ENCODE measurements at regions not wholly inside any gene's neighbourhood (a gene's known extent, or its start where the extent isn't known, plus 50 kb on each side); places are given as distances from the start of the nearest gene placed in this dataset.

- DNase-seq (ENCODE audit: low spot score) (no peak), ATAC-seq (ENCODE audit: low FRiP score) (no peak)
- no peak for TF ChIP-seq CTCF (IDR thresholded peaks at IDR 0.05)
Measured at GRCh38 chr6:164210323-164210722, 795.8 kb downstream of the QKI start.

GRCh38 chr6:164208371-164208770 is 793.9 kb downstream of the QKI start:
- DNase-seq (ENCODE audit: low spot score) (no peak), ATAC-seq (ENCODE audit: low FRiP score) (no peak)
- no peak for TF ChIP-seq CTCF (IDR thresholded peaks at IDR 0.05)

GRCh38 chr6:164206807-164207423 is 792.4 kb downstream of the QKI start:
- no peak for ATAC-seq (ENCODE audit: low FRiP score)
- no peak for TF ChIP-seq CTCF (IDR thresholded peaks at IDR 0.05)
- no peak for DNase-seq (ENCODE audit: low spot score)

DNA sequence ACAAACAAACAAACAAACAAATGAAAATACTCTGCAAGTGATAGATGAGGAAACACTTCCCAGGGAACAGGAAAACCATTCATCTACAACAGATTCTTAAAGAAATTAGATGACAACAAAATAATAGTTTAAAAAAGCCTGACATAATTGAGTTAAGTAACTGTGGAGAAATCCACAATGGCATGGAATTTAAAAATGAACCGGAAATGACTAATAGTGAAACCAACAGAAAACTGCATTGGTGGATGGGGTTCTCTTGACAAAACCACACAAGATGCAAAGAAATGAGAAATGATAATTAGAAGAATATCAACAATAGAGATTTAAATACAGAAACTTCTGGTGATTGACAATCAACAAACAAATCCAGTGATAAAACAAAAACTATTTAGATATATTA is 785.6 kb downstream of the QKI start:
- DNase-seq (ENCODE audit: low spot score) (no peak), ATAC-seq (ENCODE audit: low FRiP score) (no peak)
- TF ChIP-seq CTCF (IDR thresholded peaks at IDR 0.05) = no peak

DNA sequence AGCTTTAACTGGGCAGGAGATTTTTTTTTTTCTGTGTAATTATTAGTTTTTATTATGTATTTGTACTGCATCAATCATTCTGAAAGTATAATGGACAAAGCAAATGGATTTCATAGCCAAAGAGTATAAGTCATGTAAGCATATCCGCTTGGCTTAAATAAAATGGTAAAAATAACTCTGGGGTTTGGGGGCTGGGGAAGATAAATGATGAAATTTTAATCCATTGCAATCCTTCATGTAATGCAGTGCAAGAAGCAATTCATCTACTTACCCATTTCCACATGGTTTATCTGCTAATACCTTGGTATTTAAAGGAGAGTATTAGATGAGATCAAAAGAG is 781.4 kb downstream of the QKI start:
- no peak for ATAC-seq (ENCODE audit: low FRiP score)
- no peak for DNase-seq (ENCODE audit: low spot score)
- no peak for TF ChIP-seq CTCF (IDR thresholded peaks at IDR 0.05)

- DNase-seq (ENCODE audit: low spot score) (no peak), ATAC-seq (ENCODE audit: low FRiP score) (no peak)
- no peak for TF ChIP-seq CTCF (IDR thresholded peaks at IDR 0.05)
Measured at GRCh38 chr6:164195278-164195941, 780.9 kb downstream of the QKI start.

- DNase-seq (ENCODE audit: low spot score) (no peak), ATAC-seq (ENCODE audit: low FRiP score) (no peak)
- no peak for TF ChIP-seq CTCF (IDR thresholded peaks at IDR 0.05)
Measured at GRCh38 chr6:164188861-164189260, 774.3 kb downstream of the QKI start.
